ENCODE measurements at regions not wholly inside any gene's neighbourhood (a gene's known extent, or its start where the extent isn't known, plus 50 kb on each side); places are given as distances from the start of the nearest gene placed in this dataset.

- intact Hi-C loops (cut with DNase I), result no loop called here
- Histone ChIP-seq H3K27me3 (no peaks in the 10 kb centered on the region), H3K27ac (no peak overlapping the region), H3K9me3 (no peaks in the 10 kb centered on the region), H3K36me3 (no peaks in the 10 kb centered on the region), H3K4me1 (peaks cover 0 to 3% of the 10 kb centered on the region in 2 donors), H3K4me3 (replicated peaks in 1 of 3) (no peak overlapping the region)
- no peak for TF ChIP-seq POLR2A (IDR thresholded peaks at IDR 0.05)
- TF ChIP-seq, protein P1, sequence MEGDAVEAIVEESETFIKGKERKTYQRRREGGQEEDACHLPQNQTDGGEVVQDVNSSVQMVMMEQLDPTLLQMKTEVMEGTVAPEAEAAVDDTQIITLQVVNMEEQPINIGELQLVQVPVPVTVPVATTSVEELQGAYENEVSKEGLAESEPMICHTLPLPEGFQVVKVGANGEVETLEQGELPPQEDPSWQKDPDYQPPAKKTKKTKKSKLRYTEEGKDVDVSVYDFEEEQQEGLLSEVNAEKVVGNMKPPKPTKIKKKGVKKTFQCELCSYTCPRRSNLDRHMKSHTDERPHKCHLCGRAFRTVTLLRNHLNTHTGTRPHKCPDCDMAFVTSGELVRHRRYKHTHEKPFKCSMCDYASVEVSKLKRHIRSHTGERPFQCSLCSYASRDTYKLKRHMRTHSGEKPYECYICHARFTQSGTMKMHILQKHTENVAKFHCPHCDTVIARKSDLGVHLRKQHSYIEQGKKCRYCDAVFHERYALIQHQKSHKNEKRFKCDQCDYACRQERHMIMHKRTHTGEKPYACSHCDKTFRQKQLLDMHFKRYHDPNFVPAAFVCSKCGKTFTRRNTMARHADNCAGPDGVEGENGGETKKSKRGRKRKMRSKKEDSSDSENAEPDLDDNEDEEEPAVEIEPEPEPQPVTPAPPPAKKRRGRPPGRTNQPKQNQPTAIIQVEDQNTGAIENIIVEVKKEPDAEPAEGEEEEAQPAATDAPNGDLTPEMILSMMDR (IDR thresholded peaks at IDR 0.05), result no peak
- WGBS, 2 donors, result 30 to 34% methylated on average over 3 of the region's 3 CpGs
- DNase-seq, result no peak
These were observed 440.7 kb downstream of the CCER1 start for GRCh38 chr12:90514325-90514724.

DNA sequence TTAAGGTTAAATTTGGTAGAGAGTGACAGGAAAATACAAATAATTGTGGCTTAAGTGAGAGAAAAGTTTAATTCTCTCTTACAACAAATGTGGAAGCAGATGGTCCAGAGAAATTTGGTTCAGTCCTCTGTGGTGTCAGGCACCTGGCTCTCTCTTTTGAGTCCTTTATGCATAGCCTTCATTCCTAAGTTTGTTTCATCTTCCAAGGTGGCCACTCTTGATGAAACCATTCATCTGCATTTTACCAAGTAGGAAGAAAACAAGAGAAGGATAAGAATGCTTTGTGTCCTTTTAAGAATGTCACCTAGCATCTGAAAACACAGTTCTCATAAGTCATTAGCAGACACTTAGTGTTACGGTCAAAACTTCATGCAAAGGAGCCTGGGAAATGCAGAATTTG is 442.5 kb downstream of the CCER1 start:
- Histone ChIP-seq H3K27me3 (no peaks in the 10 kb centered on the region), H3K27ac (no peak overlapping the region), H3K4me1 (peaks cover 0 to 3% of the 10 kb centered on the region in 2 donors), H3K4me3 (replicated peaks in 1 of 3) (no peak overlapping the region), H3K36me3 (no peaks in the 10 kb centered on the region), H3K9me3 (no peaks in the 10 kb centered on the region)
- intact Hi-C loops (cut with DNase I), result no loop called here
- DNase-seq, result no peak
- WGBS, 2 donors, result 86 to 90% methylated on average over 1 of the region's 1 CpG
- no peak for TF ChIP-seq POLR2A (IDR thresholded peaks at IDR 0.05)
- TF ChIP-seq, protein P1 (IDR thresholded peaks at IDR 0.05), result no peak

DNA sequence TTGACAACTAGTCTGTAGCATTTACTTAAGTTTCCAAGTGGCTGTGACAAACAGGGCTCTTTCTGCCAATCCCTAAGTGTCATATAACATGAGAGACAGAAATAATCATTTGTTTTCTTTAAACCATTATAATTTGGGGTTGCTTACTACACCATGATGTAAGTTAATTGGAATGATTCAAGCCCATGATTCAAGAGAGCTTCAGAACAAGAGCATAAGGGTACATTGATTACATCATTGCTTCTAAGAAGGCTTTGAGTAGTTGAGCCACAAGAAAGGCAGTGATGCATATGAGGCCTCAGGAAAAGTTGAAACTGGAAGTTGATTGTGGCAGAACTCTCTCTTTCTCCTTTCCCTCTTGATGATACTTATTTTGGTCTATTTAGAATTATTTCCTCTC is 444.0 kb downstream of the CCER1 start:
- no peak overlapping the region for H3K27ac ChIP-seq
- no peaks in the 10 kb centered on the region for H3K27me3 ChIP-seq
- H3K4me3 ChIP-seq (replicated peaks in 1 of 3), result no peak overlapping the region
- peaks cover 0 to 3% of the 10 kb centered on the region in 2 donors for H3K4me1 ChIP-seq
- H3K9me3 ChIP-seq, result no peaks in the 10 kb centered on the region
- DNase-seq, result no peak
- TF ChIP-seq, protein P1 (IDR thresholded peaks at IDR 0.05), result no peak
- TF ChIP-seq POLR2A (IDR thresholded peaks at IDR 0.05), result no peak
- intact Hi-C loops (cut with DNase I), result no loop called here
- no peaks in the 10 kb centered on the region for H3K36me3 ChIP-seq

GRCh38 chr12:90504806-90505205 is 450.2 kb downstream of the CCER1 start:
- Histone ChIP-seq H3K9me3 (no peaks in the 10 kb centered on the region), H3K4me3 (replicated peaks in 1 of 3) (no peak overlapping the region), H3K36me3 (no peaks in the 10 kb centered on the region), H3K27me3 (no peaks in the 10 kb centered on the region), H3K27ac (no peak overlapping the region), H3K4me1 (no peaks in the 10 kb centered on the region)
- no peak for TF ChIP-seq POLR2A (IDR thresholded peaks at IDR 0.05)
- TF ChIP-seq, protein P1 (IDR thresholded peaks at IDR 0.05), result no peak
- no peak for DNase-seq
- intact Hi-C loops (cut with DNase I), result no loop called here

DNA sequence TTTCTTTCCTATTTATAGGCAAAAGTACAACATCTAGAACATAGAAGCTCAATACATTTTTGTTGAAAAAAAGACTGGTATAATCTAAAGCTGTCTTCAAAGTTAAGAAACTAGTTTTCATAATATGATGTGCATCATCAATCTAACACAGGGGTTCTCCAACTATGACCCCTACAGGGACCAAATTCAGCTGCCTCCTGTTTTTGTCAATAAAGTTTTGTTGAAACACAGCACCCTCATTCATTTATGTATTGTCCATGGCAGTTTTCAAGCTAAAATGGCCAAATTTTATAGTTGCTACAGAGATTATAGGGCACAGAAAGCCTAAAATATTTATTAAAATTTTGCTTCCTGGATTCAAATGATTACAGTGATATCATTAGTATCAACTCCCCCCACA is 452.9 kb downstream of the CCER1 start:
- intact Hi-C loops (cut with DNase I), result no loop called here
- Histone ChIP-seq H3K36me3 (no peaks in the 10 kb centered on the region), H3K4me1 (no peaks in the 10 kb centered on the region), H3K27me3 (no peaks in the 10 kb centered on the region), H3K4me3 (replicated peaks in 1 of 3) (no peak overlapping the region), H3K9me3 (no peaks in the 10 kb centered on the region), H3K27ac (no peak overlapping the region)
- TF ChIP-seq POLR2A (IDR thresholded peaks at IDR 0.05), result no peak
- TF ChIP-seq, protein P1 (IDR thresholded peaks at IDR 0.05), result no peak
- DNase-seq, result no peak

Data from thyroid gland (tissue), 4 donors.